H9 (cell line): ENCODE measurements at regions not wholly inside any gene's neighbourhood (a gene's known extent, or its start where the extent isn't known, plus 50 kb on each side); places are given as distances from the start of the nearest gene placed in this dataset.

Experiments used
- DNase-seq: peaks from one replicate; pipeline ENCODE4 v3.0.0-alpha.2; 2017
- H2AFZ ChIP-seq: one replicate; pipeline ENCODE4 v1.6.1; 2013; ENCODE audit warnings: mild to moderate bottlenecking, low read length, control low read depth, moderate library complexity
- H2AK5ac ChIP-seq: 2 replicates; pipeline ENCODE4 v1.6.1; 2013; ENCODE audit warnings: low read length, control low read depth, mixed read lengths; ENCODE audit not compliant: insufficient read length
- H2BK120ac ChIP-seq: one replicate; pipeline ENCODE4 v1.6.1; 2013; ENCODE audit warnings: low read depth, mild to moderate bottlenecking, low read length, control low read depth, inconsistent platforms; ENCODE audit not compliant: poor library complexity, severe bottlenecking
- H2BK12ac ChIP-seq: 2 replicates; pipeline ENCODE4 v1.6.1; 2013; ENCODE audit warnings: low read length, control low read depth, mixed read lengths, low read depth; ENCODE audit not compliant: insufficient read length
- H2BK15ac ChIP-seq: 2 replicates; pipeline ENCODE4 v1.6.1; 2013; ENCODE audit warnings: low read depth, low read length, control low read depth
- H2BK20ac ChIP-seq: one replicate; pipeline ENCODE4 v1.6.1; 2013; ENCODE audit warnings: low read depth, mild to moderate bottlenecking, low read length, control low read depth, inconsistent platforms; ENCODE audit not compliant: poor library complexity, severe bottlenecking
- H2BK5ac ChIP-seq: 2 replicates; pipeline ENCODE4 v1.6.1; 2013; ENCODE audit warnings: low read length, control low read depth, mixed read lengths; ENCODE audit not compliant: insufficient read length
- H3K14ac ChIP-seq: 2 replicates; pipeline ENCODE4 v1.6.1; 2013; ENCODE audit warnings: low read length, control low read depth; ENCODE audit not compliant: insufficient read depth
- H3K18ac ChIP-seq: 2 replicates; pipeline ENCODE4 v1.6.1; 2013; ENCODE audit warnings: low read depth, mild to moderate bottlenecking, mixed read lengths, low read length, control low read depth; ENCODE audit not compliant: insufficient read length
- H3K23ac ChIP-seq: 2 replicates; pipeline ENCODE4 v1.6.1; 2013; ENCODE audit warnings: low read length, control low read depth, mixed read lengths, low read depth; ENCODE audit not compliant: insufficient read length
- H3K23me2 ChIP-seq: 2 replicates; pipeline ENCODE4 v1.6.1; 2013; ENCODE audit warnings: low read depth, mild to moderate bottlenecking, mixed read lengths, low read length, control low read depth; ENCODE audit not compliant: insufficient read length, poor library complexity, severe bottlenecking
- H3K27ac ChIP-seq: 2 replicates; pipeline ENCODE4 v1.5.1; 2013; ENCODE audit warnings: low read length, control low read depth, mixed read lengths, low read depth; ENCODE audit not compliant: insufficient read length
- H3K27me3 ChIP-seq: 2 replicates; pipeline ENCODE4 v1.6.1; 2013; ENCODE audit warnings: low read length, control low read depth, inconsistent platforms; ENCODE audit not compliant: insufficient read depth
- H3K4ac ChIP-seq: 2 replicates; pipeline ENCODE4 v1.6.1; 2013; ENCODE audit warnings: low read depth, mild to moderate bottlenecking, control low read depth, inconsistent platforms, low read length, moderate library complexity
- H3K4me1 ChIP-seq: 2 replicates; pipeline ENCODE4 v1.6.1; 2013; ENCODE audit warnings: low read length, control low read depth, inconsistent platforms; ENCODE audit not compliant: insufficient read depth
- H3K4me2 ChIP-seq: 2 replicates; pipeline ENCODE4 v1.6.1; 2013; ENCODE audit warnings: low read length, control low read depth, mixed read lengths; ENCODE audit not compliant: insufficient read length, insufficient read depth
- H3K56ac ChIP-seq: 2 replicates; pipeline ENCODE4 v1.6.1; 2013; ENCODE audit warnings: low read depth, mild to moderate bottlenecking, mixed read lengths, low read length, control low read depth; ENCODE audit not compliant: insufficient read length
- H3K79me1 ChIP-seq: 2 replicates; pipeline ENCODE4 v1.6.1; 2013; ENCODE audit warnings: low read depth, mild to moderate bottlenecking, moderate library complexity, low read length, control low read depth, inconsistent platforms; ENCODE audit not compliant: insufficient read depth, poor library complexity, severe bottlenecking
- H3K79me2 ChIP-seq: 2 replicates; pipeline ENCODE4 v1.6.1; 2013; ENCODE audit warnings: low read length, control low read depth, inconsistent platforms; ENCODE audit not compliant: insufficient read depth
- H3K9ac ChIP-seq: 2 replicates; pipeline ENCODE4 v1.6.1; 2013; ENCODE audit warnings: low read length, control low read depth, mixed read lengths; ENCODE audit not compliant: insufficient read length; ENCODE audit errors: extremely low read depth
- H3K9me3 ChIP-seq: one replicate; pipeline ENCODE4 v1.6.1; 2013; ENCODE audit warnings: low read depth, low read length, inconsistent platforms; ENCODE audit not compliant: control insufficient read depth
- H3T11ph ChIP-seq: one replicate; pipeline ENCODE4 v1.6.1; 2013; ENCODE audit warnings: mild to moderate bottlenecking, low read length, control low read depth, inconsistent platforms
- H4K20me1 ChIP-seq: one replicate; pipeline ENCODE4 v1.6.1; 2013; ENCODE audit not compliant: control insufficient read depth, insufficient read length, insufficient read depth
- H4K5ac ChIP-seq: 2 replicates; pipeline ENCODE4 v1.6.1; 2013; ENCODE audit warnings: low read depth, mild to moderate bottlenecking, mixed read lengths, low read length, control low read depth; ENCODE audit not compliant: insufficient read length
- H4K8ac ChIP-seq: replicated peaks from 2 replicates; pipeline ENCODE4 v1.6.1; 2013; ENCODE audit warnings: low read length, control low read depth, mixed read lengths, low read depth; ENCODE audit not compliant: insufficient read length
- H4K91ac ChIP-seq: 2 replicates; pipeline ENCODE4 v1.6.1; 2013; ENCODE audit warnings: low read depth, mild to moderate bottlenecking, moderate library complexity, mixed read lengths, low read length, control low read depth; ENCODE audit not compliant: insufficient read length
- H3K27ac Mint-ChIP-seq, 3 experiments: 2 replicates in 2 of 3; 3 replicates in 1 of 3; pipeline ENCODE4 v1.8.0; 2020 to 2021; ENCODE audit warnings: mixed read lengths in 3 of 3, mild to moderate bottlenecking in 1 of 3, moderate library complexity in 1 of 3
- H3K27me3 Mint-ChIP-seq: 2 replicates; pipeline ENCODE4 v1.8.0; 2021; ENCODE audit warnings: low read depth, mild to moderate bottlenecking, moderate library complexity, mixed read lengths
- H3K36me3 Mint-ChIP-seq, 3 experiments: 2 replicates in 2 of 3; 3 replicates in 1 of 3; pipeline ENCODE4 v1.8.0; 2020 to 2021; ENCODE audit warnings: low read depth in 3 of 3, mixed read lengths in 3 of 3; ENCODE audit not compliant: insufficient read depth in 1 of 3
- H3K4me1 Mint-ChIP-seq, 2 experiments: 2 replicates each; pipeline ENCODE4 v1.8.0; 2020; ENCODE audit warnings: mixed read lengths in 2 of 2
- H3K4me3 Mint-ChIP-seq, 2 experiments: 2 replicates in 1 of 2; 3 replicates in 1 of 2; pipeline ENCODE4 v1.8.0; 2020 to 2021; ENCODE audit warnings: mild to moderate bottlenecking in 2 of 2, mixed read lengths in 2 of 2, moderate library complexity in 1 of 2
- H3K9me3 Mint-ChIP-seq, 2 experiments: 2 replicates in 1 of 2; 3 replicates in 1 of 2; pipeline ENCODE4 v1.8.0; 2020; ENCODE audit warnings: mild to moderate bottlenecking in 2 of 2, mixed read lengths in 2 of 2, moderate library complexity in 1 of 2
- CTCF ChIP-seq: fragments of 200-600 bp; sonication (generic); conservative IDR thresholded peaks from 3 replicates; pipeline ENCODE4 v1.8.0; 2021; ENCODE audit warnings: antibody characterized with exemption, mild to moderate bottlenecking
- WGBS: extraction: QIAGEN DNeasy Blood & Tissue Kit; methylation state at CpG from one replicate; pipeline ENCODE4 v1.1.7; 2013; ENCODE audit warnings: missing lambda C conversion rate, low lambda C conversion rate, mixed read lengths; ENCODE audit not compliant: insufficient read length; ENCODE audit errors: extremely low coverage; 5-methylcytosine and 5-hydroxymethylcytosine counted together

DNA sequence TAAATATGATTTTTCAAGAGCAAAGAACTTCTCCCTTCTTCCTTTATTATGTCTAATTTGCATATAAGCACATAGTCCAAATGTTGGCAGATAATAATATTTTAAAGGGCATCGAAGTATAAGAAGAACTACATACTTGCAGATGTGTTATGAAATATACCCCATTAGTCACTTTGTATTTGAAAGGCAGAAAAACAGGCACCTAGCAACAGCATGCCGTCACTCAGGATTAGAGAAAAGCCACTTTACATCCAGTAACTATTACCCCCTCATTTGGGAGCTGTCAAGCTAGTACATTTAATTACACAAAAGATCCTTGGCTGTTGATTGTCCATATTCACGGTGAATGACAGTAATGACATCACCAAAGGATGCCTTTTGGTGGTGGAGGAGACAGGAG lies 99.3 kb upstream of the ARMC2 start:
- H3K4me1 Mint-ChIP-seq: peaks cover 20 to 26% of the 10 kb centered on the region in 2 experiments
- no peaks in the 10 kb centered on the region for H3K9me3 Mint-ChIP-seq
- H3K18ac ChIP-seq: no peak overlapping the region
- H3K4me1 ChIP-seq: 0 out of 2 replicates have a peak, but pooled peaks cover 3% of the 10 kb centered on the region
- H3K56ac ChIP-seq: no peak overlapping the region
- no peaks in the 10 kb centered on the region for H3K9me3 ChIP-seq
- no peak overlapping the region for H4K91ac ChIP-seq
- H3K27me3 ChIP-seq: no peaks in the 10 kb centered on the region
- H2BK120ac ChIP-seq: no peak overlapping the region
- TF ChIP-seq CTCF: no peak
- H3K79me1 ChIP-seq: no peaks in the 10 kb centered on the region
- WGBS: no CpG with 5 or more reads among the region's 3 CpGs
- H3K79me2 ChIP-seq: no peaks in the 10 kb centered on the region
- H3K4me2 ChIP-seq: no peak overlapping the region
- no peak overlapping the region for H2BK15ac ChIP-seq
- no peaks in the 10 kb centered on the region for H3K23me2 ChIP-seq
- no peak overlapping the region for H2BK20ac ChIP-seq
- H3T11ph ChIP-seq: no peak overlapping the region
- H4K5ac ChIP-seq: no peak overlapping the region
- no peak overlapping the region for H3K4ac ChIP-seq
- H2BK12ac ChIP-seq: no peak overlapping the region
- H3K36me3 Mint-ChIP-seq: no peaks in the 10 kb centered on the region
- no peak overlapping the region for H3K23ac ChIP-seq
- H4K8ac ChIP-seq: no peak overlapping the region
- H4K20me1 ChIP-seq: no peaks in the 10 kb centered on the region
- H3K9ac ChIP-seq: no peak overlapping the region
- DNase-seq: no peak
- H3K27me3 Mint-ChIP-seq: peaks cover 7% of the 10 kb centered on the region
- no peak overlapping the region for H2BK5ac ChIP-seq
- H3K27ac Mint-ChIP-seq: no peak overlapping the region
- no peak overlapping the region for H2AK5ac ChIP-seq
- no peak overlapping the region for H2AFZ ChIP-seq
- no peak overlapping the region for H3K14ac ChIP-seq
- H3K4me3 Mint-ChIP-seq: no peak overlapping the region
- H3K27ac ChIP-seq: no peak overlapping the region
